CD4-positive, alpha-beta T cell (primary cell): ENCODE measurements at regions not wholly inside any gene's neighbourhood (a gene's known extent, or its start where the extent isn't known, plus 50 kb on each side); places are given as distances from the start of the nearest gene placed in this dataset.

Experiments used
- ATAC-seq: fragments of 200-7000 bp; cut with Tn5 transposase; one replicate; pipeline ENCODE4 v1.10.0; 2022; ENCODE audit warnings: mild to moderate bottlenecking; ENCODE audit not compliant: poor library complexity
- CTCF ChIA-PET: fragments of 350-600 bp; sonication (Branson Sonifier 250); formaldehyde crosslinking; loops from one replicate; lab custom pipeline; 2021; ENCODE audit warnings: antibody characterized with exemption, inconsistent platforms; lab: Charles Lee
- POLR2A ChIA-PET: fragments of 350-600 bp; sonication (Branson Sonifier 250); formaldehyde crosslinking; loops from one replicate; lab custom pipeline; 2021; ENCODE audit warnings: antibody characterized with exemption, inconsistent platforms; lab: Charles Lee
- DNase-seq, 14 experiments: peaks; one replicate each; pipeline ENCODE4 v3.0.0-alpha.2; 2013 to 2020; ENCODE audit warnings: mixed read lengths in 2 of 14
- H3K27ac ChIP-seq, 2 donors: one replicate each; pipeline versions ENCODE4 v1.5.1 to v1.7.0; 2013; ENCODE audit warnings: low read length in 2 of 2, low read depth in 1 of 2, mild to moderate bottlenecking in 1 of 2
- H3K27me3 ChIP-seq, 2 experiments: 1 replicate in 1 of 2; 2 replicates in 1 of 2; pipeline versions ENCODE4 v1.6.1 to v1.7.0; 2013; ENCODE audit warnings: low read length in 2 of 2, control low read depth in 1 of 2, mild to moderate bottlenecking in 1 of 2, moderate library complexity in 1 of 2; ENCODE audit not compliant: insufficient read depth in 2 of 2, control insufficient read depth in 1 of 2
- H3K36me3 ChIP-seq: one replicate; pipeline ENCODE4 v1.6.1; 2013; ENCODE audit warnings: low read length, control low read depth; ENCODE audit not compliant: insufficient read depth
- H3K4me1 ChIP-seq: one replicate; pipeline ENCODE4 v1.6.1; 2013; ENCODE audit warnings: low read length, control low read depth; ENCODE audit not compliant: insufficient read depth
- H3K4me3 ChIP-seq: one replicate; pipeline ENCODE4 v1.5.1; 2013; ENCODE audit warnings: mild to moderate bottlenecking, low read length, moderate library complexity
- H3K9me3 ChIP-seq, 2 experiments: 1 replicate in 1 of 2; 2 replicates in 1 of 2; pipeline versions ENCODE4 v1.6.1 to v1.7.0; 2013; ENCODE audit warnings: low read length in 2 of 2, mild to moderate bottlenecking in 2 of 2, control low read depth in 1 of 2, moderate library complexity in 1 of 2; ENCODE audit not compliant: control insufficient read depth in 1 of 2, insufficient read depth in 1 of 2
- H3K27ac Mint-ChIP-seq: one replicate; pipeline ENCODE4 v1.8.0; 2020; ENCODE audit warnings: mixed read lengths
- H3K27me3 Mint-ChIP-seq: one replicate; pipeline ENCODE4 v1.8.0; 2021; ENCODE audit warnings: mixed read lengths
- H3K36me3 Mint-ChIP-seq: one replicate; pipeline ENCODE4 v1.8.0; 2021; ENCODE audit warnings: low read depth, mixed read lengths
- H3K4me1 Mint-ChIP-seq: one replicate; pipeline ENCODE4 v1.8.0; 2021; ENCODE audit warnings: low read depth, mixed read lengths
- H3K4me3 Mint-ChIP-seq: one replicate; pipeline ENCODE4 v1.8.0; 2020; ENCODE audit warnings: mild to moderate bottlenecking, mixed read lengths
- H3K9me3 Mint-ChIP-seq: one replicate; pipeline ENCODE4 v1.8.0; 2020; ENCODE audit warnings: mixed read lengths
- intact Hi-C, 2 experiments: fragments of 100-400 bp; cut with DNase I in 1 of 2; cut with micrococcal nuclease in 1 of 2; formaldehyde crosslinking; loops; one replicate each; pipeline versions ENCODE4 v1.15.1 to v1.9.0; 2023 to 2025; cut with DNase I, micrococcal nuclease
- TF ChIP-seq, protein P1 (sequence below): fragments of 200-600 bp; IDR thresholded peaks from one replicate; pipeline ENCODE4 v1.8.0; 2022; ENCODE audit warnings: antibody characterized with exemption, mild to moderate bottlenecking

GRCh38 chr3:124413393-124413792, 316.9 kb upstream of the UMPS start:
- Mint-ChIP-seq H3K9me3 (no peaks in the 10 kb centered on the region), H3K27ac (no peak overlapping the region), H3K4me3 (no peak overlapping the region), H3K36me3 (no peaks in the 10 kb centered on the region), H3K4me1 (no peaks in the 10 kb centered on the region), H3K27me3 (peaks cover 16% of the 10 kb centered on the region)
- ChIA-PET POLR2A (no interaction called here), CTCF (no interaction called here)
- intact Hi-C loops: no loop called here
- Histone ChIP-seq H3K36me3 (no peaks in the 10 kb centered on the region), H3K27ac (no peak overlapping the region), H3K27me3 (no peaks in the 10 kb centered on the region), H3K4me3 (no peak overlapping the region), H3K9me3 (no peaks in the 10 kb centered on the region), H3K4me1 (no peaks in the 10 kb centered on the region)
- DNase-seq (no peak), ATAC-seq (no peak)
- TF ChIP-seq, protein P1, sequence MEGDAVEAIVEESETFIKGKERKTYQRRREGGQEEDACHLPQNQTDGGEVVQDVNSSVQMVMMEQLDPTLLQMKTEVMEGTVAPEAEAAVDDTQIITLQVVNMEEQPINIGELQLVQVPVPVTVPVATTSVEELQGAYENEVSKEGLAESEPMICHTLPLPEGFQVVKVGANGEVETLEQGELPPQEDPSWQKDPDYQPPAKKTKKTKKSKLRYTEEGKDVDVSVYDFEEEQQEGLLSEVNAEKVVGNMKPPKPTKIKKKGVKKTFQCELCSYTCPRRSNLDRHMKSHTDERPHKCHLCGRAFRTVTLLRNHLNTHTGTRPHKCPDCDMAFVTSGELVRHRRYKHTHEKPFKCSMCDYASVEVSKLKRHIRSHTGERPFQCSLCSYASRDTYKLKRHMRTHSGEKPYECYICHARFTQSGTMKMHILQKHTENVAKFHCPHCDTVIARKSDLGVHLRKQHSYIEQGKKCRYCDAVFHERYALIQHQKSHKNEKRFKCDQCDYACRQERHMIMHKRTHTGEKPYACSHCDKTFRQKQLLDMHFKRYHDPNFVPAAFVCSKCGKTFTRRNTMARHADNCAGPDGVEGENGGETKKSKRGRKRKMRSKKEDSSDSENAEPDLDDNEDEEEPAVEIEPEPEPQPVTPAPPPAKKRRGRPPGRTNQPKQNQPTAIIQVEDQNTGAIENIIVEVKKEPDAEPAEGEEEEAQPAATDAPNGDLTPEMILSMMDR: no peak

DNA sequence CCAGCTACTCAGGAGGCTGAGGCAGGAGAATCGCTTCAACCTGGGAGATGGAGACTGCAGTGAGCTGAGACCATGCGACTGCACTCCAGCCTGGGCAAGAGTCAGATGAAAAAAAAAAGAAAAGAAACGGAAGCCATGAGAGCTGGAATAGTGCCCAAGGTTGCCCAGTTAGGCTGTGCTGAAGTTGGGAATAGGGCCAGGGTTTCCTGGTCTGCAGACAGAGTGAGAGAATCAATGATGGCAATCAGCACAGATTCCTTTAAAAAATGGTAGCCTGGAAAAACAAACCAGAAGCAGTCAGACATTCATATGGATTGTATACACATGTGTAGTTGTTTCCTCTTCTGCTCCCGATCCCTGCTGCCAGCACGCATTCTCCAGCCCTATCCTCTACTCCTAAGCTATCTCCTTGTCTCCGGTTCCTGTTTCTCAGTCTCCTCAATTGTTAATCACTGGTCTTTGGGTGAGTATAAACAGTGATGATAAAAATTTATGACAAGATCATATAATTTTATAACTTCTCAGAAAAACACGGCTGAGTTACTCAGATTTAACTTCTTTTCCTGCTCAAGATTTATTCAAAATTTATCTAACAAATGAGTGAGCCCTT, 316.2 kb upstream of the UMPS start:
- DNase-seq (no peak), ATAC-seq (no peak)
- Histone ChIP-seq H3K4me1 (no peaks in the 10 kb centered on the region), H3K9me3 (no peaks in the 10 kb centered on the region), H3K27ac (no peak overlapping the region), H3K27me3 (no peaks in the 10 kb centered on the region), H3K4me3 (no peak overlapping the region), H3K36me3 (no peaks in the 10 kb centered on the region)
- no peaks in the 10 kb centered on the region for H3K36me3 Mint-ChIP-seq
- H3K27ac Mint-ChIP-seq: no peak overlapping the region
- H3K4me3 Mint-ChIP-seq: no peak overlapping the region
- H3K4me1 Mint-ChIP-seq: no peaks in the 10 kb centered on the region
- ChIA-PET POLR2A (no interaction called here), CTCF (no interaction called here)
- H3K27me3 Mint-ChIP-seq: peaks cover 14% of the 10 kb centered on the region
- intact Hi-C loops: no loop called here
- TF ChIP-seq, protein P1: no peak
- H3K9me3 Mint-ChIP-seq: no peaks in the 10 kb centered on the region

DNA sequence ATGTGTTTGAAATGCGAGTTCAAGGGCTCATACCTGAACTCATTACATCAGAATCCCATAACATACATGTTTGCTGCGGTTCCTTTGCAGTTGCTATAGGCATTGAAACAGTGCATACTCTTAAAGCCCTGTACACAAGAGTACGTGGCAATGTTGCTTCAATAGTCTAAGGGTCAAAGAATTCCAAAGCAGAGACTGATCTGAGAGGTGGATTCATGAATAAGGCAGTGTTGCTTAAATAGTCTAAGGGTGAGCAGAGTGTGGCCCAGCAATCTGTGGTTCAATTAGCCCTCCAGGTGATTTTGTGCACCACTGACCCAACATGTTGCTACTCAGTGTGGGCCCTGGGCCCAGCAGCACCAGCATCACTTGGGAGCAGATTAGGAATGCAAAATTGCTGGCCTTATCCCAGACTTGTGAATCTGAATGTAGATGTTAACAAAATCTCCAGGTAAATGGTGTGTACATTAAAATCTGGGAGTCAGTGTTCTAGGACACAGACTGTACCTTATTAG, 314.7 kb upstream of the UMPS start:
- H3K4me1 ChIP-seq: no peaks in the 10 kb centered on the region
- no peak overlapping the region for H3K4me3 Mint-ChIP-seq
- peaks cover 14% of the 10 kb centered on the region for H3K27me3 Mint-ChIP-seq
- POLR2A ChIA-PET: no interaction called here
- H3K4me1 Mint-ChIP-seq: no peaks in the 10 kb centered on the region
- no peak overlapping the region for H3K27ac ChIP-seq
- CTCF ChIA-PET: no interaction called here
- ATAC-seq (no peak), DNase-seq (no peak)
- no peaks in the 10 kb centered on the region for H3K36me3 Mint-ChIP-seq
- H3K27ac Mint-ChIP-seq: no peak overlapping the region
- H3K4me3 ChIP-seq: no peak overlapping the region
- H3K36me3 ChIP-seq: no peaks in the 10 kb centered on the region
- no peaks in the 10 kb centered on the region for H3K9me3 ChIP-seq
- TF ChIP-seq, protein P1: no peak
- no peaks in the 10 kb centered on the region for H3K27me3 ChIP-seq
- intact Hi-C loops: no loop called here
- no peaks in the 10 kb centered on the region for H3K9me3 Mint-ChIP-seq
